ENCODE measurements at regions not wholly inside any gene's neighbourhood (a gene's known extent, or its start where the extent isn't known, plus 50 kb on each side); places are given as distances from the start of the nearest gene placed in this dataset.
"Not testable (repeated sequence)": the region's sequence is repeated elsewhere in the genome, so short reads cannot be mapped to it uniquely, and the experiment has no call there.

DNA sequence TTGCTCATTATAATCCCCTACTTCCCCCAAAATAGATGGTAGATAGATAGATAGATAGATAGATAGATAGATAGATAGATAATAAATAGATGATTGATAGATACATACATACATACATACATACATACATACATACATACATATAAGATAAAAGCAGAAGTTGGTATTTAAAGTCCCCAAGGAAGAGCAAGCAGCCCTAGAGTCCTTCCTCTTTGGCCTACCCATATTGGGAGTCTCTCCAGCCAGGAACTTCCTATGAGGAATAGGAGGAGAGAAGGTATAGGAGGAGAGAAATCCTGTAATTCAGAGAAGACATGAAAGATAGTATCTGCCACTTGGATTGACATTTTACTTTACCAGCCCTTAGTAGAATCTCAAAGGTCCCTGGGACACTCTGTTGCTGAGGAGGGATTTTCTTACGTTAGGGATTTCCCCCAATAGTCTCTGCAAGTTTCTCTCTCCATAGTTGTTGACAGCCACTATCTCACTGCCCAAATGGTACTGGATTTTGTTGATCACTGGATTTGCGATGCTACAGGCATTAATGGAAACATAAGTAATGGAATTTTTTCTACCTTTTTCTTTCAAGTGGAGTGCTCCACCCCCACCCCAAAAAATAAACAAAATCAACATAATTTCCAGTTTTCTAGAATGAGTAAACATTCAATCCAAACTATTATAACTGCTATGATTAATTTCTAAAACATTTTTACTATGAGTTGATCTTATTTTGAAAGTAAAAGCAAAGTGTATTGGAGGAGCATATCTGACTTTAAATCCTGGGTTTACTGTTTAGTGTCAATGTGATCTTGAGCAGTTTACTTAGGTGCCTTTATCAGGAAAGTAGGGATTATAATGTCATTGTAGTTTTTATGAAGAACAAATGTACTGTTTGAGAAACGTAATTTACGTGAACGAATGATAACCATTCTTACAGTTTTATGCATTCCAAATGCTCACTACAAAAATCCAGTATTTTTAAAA, 93.2 kb upstream of the TNFSF4 start:
- no peak for DNase-seq (ENCODE audit: low read depth)

DNA sequence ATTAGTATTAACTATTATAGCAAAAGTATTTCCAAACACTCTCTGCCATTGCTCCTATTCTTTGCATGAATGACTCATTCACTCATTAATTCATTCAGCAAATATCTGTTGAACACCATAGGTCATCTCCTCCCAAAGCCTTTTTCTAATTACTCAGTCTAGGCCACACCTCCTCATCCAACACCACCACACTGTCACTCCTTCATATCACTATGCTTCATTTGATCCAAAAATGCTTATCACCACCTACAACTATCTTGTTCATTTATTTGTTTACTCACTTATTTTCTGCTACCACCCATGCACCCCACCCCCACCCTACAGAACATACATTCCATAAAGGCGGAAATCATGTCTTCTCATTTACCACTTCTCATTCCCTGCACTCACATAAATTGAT, 94.4 kb upstream of the TNFSF4 start:
- DNase-seq (ENCODE audit: low read depth): peak; percentile 42

DNA sequence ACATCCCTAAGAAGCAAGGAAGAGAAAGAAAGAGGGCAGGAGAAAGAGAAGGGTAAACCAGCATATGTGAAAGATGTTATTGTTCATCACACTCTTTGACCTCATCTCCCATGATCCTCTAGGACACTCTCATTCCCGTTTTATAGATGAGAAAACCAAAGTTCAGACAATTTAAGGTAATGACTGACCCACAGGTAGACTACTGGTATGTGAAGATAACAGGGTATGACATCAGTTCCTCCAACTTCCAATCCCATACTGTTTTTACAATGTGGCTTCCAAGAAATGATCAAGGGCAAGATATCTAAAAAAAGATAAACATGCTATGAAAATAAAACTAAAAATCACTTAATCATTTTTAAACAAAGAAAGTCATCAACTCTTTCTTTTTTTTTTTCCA, 95.2 kb upstream of the TNFSF4 start:
- DNase-seq (ENCODE audit: low read depth): no peak

- no peak for DNase-seq (ENCODE audit: low read depth)
Measured at GRCh38 chr1:173302890-173303829, 96.0 kb upstream of the TNFSF4 start.

- DNase-seq (ENCODE audit: low read depth): no peak
Measured at GRCh38 chr1:173303984-173304383, 96.9 kb upstream of the TNFSF4 start.

- no peak for DNase-seq (ENCODE audit: low read depth)
Measured at GRCh38 chr1:173304529-173305227, 97.5 kb upstream of the TNFSF4 start.

- DNase-seq (ENCODE audit: low read depth): no peak
Measured at GRCh38 chr1:173307845-173308244, 100.7 kb upstream of the TNFSF4 start.

DNA sequence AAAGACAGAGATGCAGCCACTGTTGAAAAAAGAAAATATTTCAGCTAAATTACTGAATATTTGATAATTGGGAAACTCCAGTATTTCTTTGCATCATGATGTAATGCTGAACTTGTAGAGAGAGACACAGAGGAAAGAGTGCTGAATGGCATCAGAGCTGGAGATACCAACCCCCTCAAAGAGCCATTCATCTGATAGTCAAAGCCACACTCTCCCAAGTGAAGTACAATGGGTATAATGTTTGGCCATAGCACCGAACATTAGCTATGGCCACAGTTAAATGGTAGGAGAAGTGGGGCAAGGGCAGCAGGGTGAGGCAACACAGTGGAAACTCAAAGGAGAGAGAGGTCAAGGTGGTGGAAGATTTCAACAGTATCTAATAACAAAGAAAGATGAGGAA, 107.5 kb upstream of the TNFSF4 start:
- no peak for DNase-seq (ENCODE audit: low read depth)

DNA sequence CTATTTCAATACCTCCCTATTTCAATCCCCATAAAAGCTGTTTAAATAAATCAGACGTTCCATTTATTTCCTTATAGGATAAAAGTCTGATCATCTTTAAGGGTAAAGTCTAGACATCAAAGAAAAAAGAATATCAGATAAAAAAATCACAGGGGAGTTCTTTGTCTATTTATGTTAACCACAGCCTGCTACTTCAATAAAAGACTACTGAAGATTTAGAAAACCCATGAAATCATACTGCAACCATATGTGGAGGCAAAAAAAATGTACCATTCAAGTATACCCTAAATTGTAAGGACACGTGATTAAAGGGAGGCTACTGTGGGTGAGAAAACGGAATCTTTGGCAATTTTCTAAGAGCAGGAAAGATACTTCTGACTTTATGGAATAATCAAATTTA, 108.2 kb upstream of the TNFSF4 start:
- no peak for DNase-seq (ENCODE audit: low read depth)

DNA sequence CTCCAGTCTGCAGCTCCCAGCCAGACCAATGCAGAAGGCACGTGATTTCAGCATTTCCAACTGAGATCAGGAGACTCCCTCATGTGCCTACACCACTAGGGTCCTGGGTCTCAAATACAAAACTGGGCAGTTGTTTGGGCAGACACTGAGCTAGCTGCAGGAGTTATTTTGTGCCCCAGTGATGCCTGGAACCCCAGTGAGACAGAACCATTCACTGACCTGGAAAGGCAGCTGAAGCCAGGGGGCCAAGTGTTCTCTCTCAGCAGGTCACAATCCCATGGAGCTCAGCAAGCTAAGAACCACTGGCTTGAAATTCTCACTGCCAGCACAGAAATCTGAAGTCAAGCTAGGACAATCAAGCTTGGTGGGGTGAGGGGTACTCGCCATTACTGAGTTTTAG, 111.7 kb upstream of the TNFSF4 start:
- DNase-seq (ENCODE audit: low read depth): no peak

DNA sequence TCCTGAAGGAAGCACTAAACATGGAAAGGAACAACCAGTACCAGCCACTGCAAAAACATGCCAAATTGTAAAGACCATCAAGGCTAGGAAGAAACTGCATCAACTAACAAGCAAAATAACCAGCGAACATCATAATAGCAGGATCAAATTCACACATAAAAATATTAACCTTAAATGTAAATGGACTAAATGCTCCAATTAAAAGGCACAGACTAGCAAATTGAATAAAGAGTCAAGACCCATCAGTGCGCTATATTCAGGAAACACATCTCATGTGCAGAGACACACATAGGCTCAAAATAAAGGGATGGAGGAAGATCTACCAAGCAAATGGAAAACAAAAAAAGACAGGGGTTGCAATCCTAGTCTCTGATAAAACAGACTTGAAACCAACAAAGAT, 117.2 kb upstream of the TNFSF4 start:
- not testable (repeated sequence) for DNase-seq (ENCODE audit: low read depth)

DNA sequence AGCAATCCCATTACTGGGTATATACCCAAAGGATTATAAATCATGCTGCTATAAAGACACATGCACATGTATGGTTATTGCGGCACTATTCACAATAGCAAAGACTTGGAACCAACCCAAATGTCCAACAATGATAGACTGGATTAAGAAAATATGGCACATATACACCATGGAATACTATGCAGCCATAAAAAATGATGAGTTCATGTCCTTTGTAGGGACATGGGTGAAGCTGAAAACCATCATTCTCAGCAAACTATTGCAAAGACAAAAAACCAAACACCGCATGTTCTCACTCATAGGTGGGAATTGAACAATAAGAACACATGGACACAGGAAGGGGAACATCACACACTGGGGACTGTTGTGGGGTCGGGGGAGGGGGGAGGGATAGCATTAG, 120.9 kb upstream of the TNFSF4 start:
- not testable (repeated sequence) for DNase-seq (ENCODE audit: low read depth)

- DNase-seq (ENCODE audit: low read depth): no peak
Measured at GRCh38 chr1:173328961-173329360, 121.8 kb upstream of the TNFSF4 start.

DNA sequence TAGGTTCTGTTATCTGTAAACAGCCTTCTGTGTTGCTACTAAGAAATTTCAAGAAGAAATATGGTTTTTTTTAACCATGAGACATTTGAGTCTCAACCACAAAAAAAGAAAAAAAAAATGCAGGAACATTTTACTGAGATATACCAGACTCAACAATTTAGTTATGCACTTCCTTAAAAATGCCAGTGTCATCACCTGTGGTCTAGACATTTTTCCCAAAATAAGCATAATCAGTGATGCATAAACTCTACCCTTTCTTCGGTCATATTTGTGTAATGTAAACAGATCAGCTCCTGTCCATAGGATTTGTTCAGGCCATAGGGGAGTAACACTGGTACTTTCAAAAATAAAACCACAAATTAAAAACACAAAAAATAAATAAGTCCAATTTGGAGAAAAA, 122.6 kb upstream of the TNFSF4 start:
- peak; percentile 42 for DNase-seq (ENCODE audit: low read depth)

- peak; percentile 77 for DNase-seq (ENCODE audit: low read depth)
Measured at GRCh38 chr1:173330149-173330951, 123.2 kb upstream of the TNFSF4 start.

- DNase-seq (ENCODE audit: low read depth): peak; percentile 23
Measured at GRCh38 chr1:173330952-173331548, 123.9 kb upstream of the TNFSF4 start.

GRCh38 chr1:173332026-173332425, 124.9 kb upstream of the TNFSF4 start:
- peak; percentile 70 for DNase-seq (ENCODE audit: low read depth)

GRCh38 chr1:173333581-173333980, 126.5 kb upstream of the TNFSF4 start:
- DNase-seq (ENCODE audit: low read depth): peak; percentile 60

- no peak for DNase-seq (ENCODE audit: low read depth)
Measured at GRCh38 chr1:173337126-173337525, 130.0 kb upstream of the TNFSF4 start.

DNA sequence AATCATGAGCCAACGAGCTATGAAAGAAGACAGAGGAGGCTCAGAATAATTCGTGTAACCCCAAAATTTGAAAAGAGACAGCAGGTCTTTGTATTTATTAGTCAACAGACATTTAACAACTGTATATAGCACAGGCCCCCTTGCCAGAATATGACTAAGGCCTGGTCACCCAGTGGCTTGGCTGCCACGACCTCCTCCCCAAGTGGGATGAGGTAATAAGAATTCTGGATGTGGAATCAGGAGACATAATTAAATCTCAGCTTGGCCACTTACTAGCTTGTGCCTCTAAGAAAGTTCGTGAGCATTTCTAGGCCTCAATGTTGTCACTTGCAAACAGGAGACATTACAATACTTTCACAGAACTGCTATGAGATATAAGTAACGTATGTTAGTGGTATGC, 134.2 kb upstream of the TNFSF4 start:
- peak; percentile 82 for DNase-seq (ENCODE audit: low read depth)

DNA sequence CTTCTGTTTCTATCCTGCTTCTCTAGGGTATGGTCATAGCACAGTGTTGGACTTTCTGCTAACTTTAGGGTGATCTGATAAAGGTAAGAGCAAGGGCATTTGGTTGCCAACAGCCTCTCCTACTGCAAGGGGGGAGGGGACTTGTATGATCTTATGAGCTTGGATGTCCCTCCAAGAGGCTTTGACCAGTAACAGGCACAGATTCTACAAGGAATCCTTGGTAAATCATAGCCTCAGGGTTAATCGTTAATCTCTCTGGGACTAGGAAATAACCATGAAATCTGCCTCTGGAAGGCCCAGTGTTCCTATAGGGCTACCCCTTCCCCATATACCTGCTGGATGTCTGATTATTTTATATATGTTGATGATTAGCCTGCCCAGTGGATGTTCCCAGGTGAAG, 134.8 kb upstream of the TNFSF4 start:
- no peak for DNase-seq (ENCODE audit: low read depth)
